ENCODE measurements at regions not wholly inside any gene's neighbourhood (a gene's known extent, or its start where the extent isn't known, plus 50 kb on each side); places are given as distances from the start of the nearest gene placed in this dataset.

DNA sequence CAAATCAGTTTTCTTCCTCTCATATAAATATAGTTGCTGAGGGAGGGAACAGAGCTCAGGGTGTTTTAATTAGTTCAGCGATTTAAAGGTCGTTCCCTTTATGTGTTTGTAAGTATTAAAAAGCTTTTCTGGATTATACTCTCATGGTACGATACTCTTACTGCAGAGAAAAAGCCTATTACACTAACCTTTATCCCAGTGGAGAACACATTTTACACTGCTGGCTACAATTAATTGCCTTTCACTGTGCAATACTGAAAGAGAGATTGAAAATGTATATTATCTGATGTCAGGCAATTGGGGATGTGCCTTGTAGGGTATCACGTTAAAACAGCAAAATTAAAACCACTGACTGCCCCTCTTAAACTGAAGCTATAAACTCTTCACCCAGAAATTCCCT lies 526.9 kb upstream of the SGCG start:
- FAIRE-seq (no peak), DNase-seq (no peak)
- Histone ChIP-seq H3K27me3 (ENCODE audit: control insufficient read depth in 3 of 3, insufficient read depth in 3 of 3, low read length in 3 of 3) (no peaks in the 10 kb centered on the region), H3K36me3 (ENCODE audit: control insufficient read depth in 3 of 3, insufficient read depth in 2 of 3, low read depth in 1 of 3, low read length in 3 of 3) (no peaks in the 10 kb centered on the region), H3K4me1 (ENCODE audit: control insufficient read depth in 3 of 3, insufficient read depth in 2 of 3, low read depth in 1 of 3, low read length in 2 of 3) (no peaks in the 10 kb centered on the region), H3K9me3 (ENCODE audit: control insufficient read depth in 2 of 2, insufficient read depth in 1 of 2, low read depth in 1 of 2, low read length in 1 of 2) (no peaks in the 10 kb centered on the region), H3K27ac (ENCODE audit: low read depth in 1 of 3, low read length in 2 of 3) (no peak overlapping the region), H3K4me3 (ENCODE audit: low read depth in 1 of 3, low read length in 3 of 3) (no peak overlapping the region)
- WGBS, 3 donors, result 78 to 88% (median 88%) methylated on average over 4 of the region's 4 CpGs

DNA sequence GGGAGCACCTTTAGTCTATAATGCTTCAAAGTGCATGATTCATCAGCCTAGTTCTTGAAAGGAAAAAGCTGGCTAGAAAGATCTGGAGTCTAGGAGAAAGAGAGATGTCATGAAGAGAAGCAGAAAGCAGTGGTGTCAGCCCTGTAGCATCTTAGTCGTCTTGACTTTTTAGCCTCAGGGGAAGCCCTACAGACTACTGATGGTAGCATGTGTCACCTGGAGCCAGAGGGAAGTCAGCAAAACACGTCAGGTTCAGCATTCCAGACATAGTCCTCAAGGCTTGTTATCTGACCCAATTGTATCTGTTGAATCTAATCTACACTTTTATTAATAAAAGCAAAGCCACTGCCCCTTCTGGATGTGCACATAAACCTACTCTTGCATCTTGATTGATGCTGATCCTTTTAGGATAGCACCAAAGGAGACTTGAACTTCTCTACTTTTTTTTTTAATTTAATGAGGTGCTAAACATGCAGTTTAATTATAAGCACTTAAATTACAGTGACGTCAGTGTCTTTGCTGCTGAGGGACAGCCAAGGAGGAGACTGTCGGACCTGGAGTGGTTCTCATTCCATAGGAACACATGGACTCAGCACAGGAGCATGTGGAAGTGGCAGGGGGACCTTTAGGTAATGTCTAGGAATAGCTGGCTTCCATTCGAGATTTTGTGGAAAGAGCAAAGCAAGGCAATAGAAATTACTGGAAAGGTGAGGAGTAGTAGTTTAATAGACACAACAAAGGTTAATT lies 525.5 kb upstream of the SGCG start:
- 46 to 64% (median 46%) methylated on average over 5 of the region's 5 CpGs for WGBS, 3 donors
- no peaks in the 10 kb centered on the region for H3K4me1 ChIP-seq (ENCODE audit: control insufficient read depth in 3 of 3, insufficient read depth in 2 of 3, low read depth in 1 of 3, low read length in 2 of 3)
- H3K36me3 ChIP-seq (ENCODE audit: control insufficient read depth in 3 of 3, insufficient read depth in 2 of 3, low read depth in 1 of 3, low read length in 3 of 3), result no peaks in the 10 kb centered on the region
- no peak overlapping the region for H3K27ac ChIP-seq (ENCODE audit: low read depth in 1 of 3, low read length in 2 of 3)
- H3K4me3 ChIP-seq (ENCODE audit: low read depth in 1 of 3, low read length in 3 of 3), result no peak overlapping the region
- H3K27me3 ChIP-seq (ENCODE audit: control insufficient read depth in 3 of 3, insufficient read depth in 3 of 3, low read length in 3 of 3), result no peaks in the 10 kb centered on the region
- H3K9me3 ChIP-seq (ENCODE audit: control insufficient read depth in 2 of 2, insufficient read depth in 1 of 2, low read depth in 1 of 2, low read length in 1 of 2), result no peaks in the 10 kb centered on the region
- no peak for DNase-seq
- no peak for FAIRE-seq

DNA sequence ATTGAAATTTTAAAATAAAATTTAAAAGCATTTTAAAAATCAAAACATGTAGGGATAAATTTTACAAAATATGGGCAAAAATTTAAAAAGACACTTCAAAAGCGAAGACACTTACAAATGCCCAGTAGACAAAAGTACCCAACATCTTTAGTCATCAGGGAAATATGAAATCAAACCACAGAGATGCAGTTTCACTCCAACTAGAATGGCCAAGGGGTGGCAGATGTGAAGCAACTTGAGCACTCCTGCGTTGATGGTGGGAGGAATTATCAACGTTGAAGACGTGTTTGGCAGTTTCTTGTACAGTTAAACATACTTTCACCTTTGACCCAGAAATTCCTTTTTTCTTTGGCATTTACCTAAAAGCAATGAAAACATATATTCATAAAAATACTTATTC lies 518.0 kb upstream of the SGCG start:
- FAIRE-seq (no peak), DNase-seq (no peak)
- WGBS, 3 donors, result 63 to 72% (median 65%) methylated on average over 4 of the region's 4 CpGs
- H3K4me1 ChIP-seq (ENCODE audit: control insufficient read depth in 3 of 3, insufficient read depth in 2 of 3, low read depth in 1 of 3, low read length in 2 of 3), result no peaks in the 10 kb centered on the region
- no peaks in the 10 kb centered on the region for H3K36me3 ChIP-seq (ENCODE audit: control insufficient read depth in 3 of 3, insufficient read depth in 2 of 3, low read depth in 1 of 3, low read length in 3 of 3)
- H3K4me3 ChIP-seq (ENCODE audit: low read depth in 1 of 3, low read length in 3 of 3), result no peak overlapping the region
- no peaks in the 10 kb centered on the region for H3K27me3 ChIP-seq (ENCODE audit: control insufficient read depth in 3 of 3, insufficient read depth in 3 of 3, low read length in 3 of 3)
- no peak overlapping the region for H3K27ac ChIP-seq (ENCODE audit: low read depth in 1 of 3, low read length in 2 of 3)
- no peaks in the 10 kb centered on the region for H3K9me3 ChIP-seq (ENCODE audit: control insufficient read depth in 2 of 2, insufficient read depth in 1 of 2, low read depth in 1 of 2, low read length in 1 of 2)

DNA sequence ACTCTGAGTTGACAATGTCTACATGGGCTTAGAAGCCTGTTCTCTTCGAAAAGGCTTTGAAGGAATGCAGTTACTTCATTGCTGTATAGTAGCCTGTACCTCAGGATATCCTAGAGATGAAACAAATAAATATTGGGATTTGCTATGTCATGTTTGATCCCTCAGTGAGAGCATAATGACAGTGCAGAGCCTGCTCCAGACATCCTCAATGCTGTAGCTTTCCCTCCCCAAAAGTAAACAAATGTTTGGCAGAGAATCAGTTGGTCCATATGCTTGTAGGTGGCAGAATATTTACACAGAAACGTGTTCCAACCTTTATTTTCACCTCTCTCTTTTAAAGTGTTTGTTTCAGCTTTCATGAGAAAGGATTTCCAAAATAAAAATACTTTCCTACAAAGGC lies 515.3 kb upstream of the SGCG start:
- DNase-seq, result peak in 1 of 2 donors; percentile 35
- H3K4me3 ChIP-seq (ENCODE audit: low read depth in 1 of 3, low read length in 3 of 3), result no peak overlapping the region
- H3K27me3 ChIP-seq (ENCODE audit: control insufficient read depth in 3 of 3, insufficient read depth in 3 of 3, low read length in 3 of 3), result no peaks in the 10 kb centered on the region
- FAIRE-seq, result no peak
- H3K27ac ChIP-seq (ENCODE audit: low read depth in 1 of 3, low read length in 2 of 3), result no peak overlapping the region
- H3K4me1 ChIP-seq (ENCODE audit: control insufficient read depth in 3 of 3, insufficient read depth in 2 of 3, low read depth in 1 of 3, low read length in 2 of 3), result no peaks in the 10 kb centered on the region
- 25 to 34% (median 30%) methylated on average over 2 of the region's 2 CpGs for WGBS, 3 donors
- no peaks in the 10 kb centered on the region for H3K9me3 ChIP-seq (ENCODE audit: control insufficient read depth in 2 of 2, insufficient read depth in 1 of 2, low read depth in 1 of 2, low read length in 1 of 2)
- H3K36me3 ChIP-seq (ENCODE audit: control insufficient read depth in 3 of 3, insufficient read depth in 2 of 3, low read depth in 1 of 3, low read length in 3 of 3), result no peaks in the 10 kb centered on the region

DNA sequence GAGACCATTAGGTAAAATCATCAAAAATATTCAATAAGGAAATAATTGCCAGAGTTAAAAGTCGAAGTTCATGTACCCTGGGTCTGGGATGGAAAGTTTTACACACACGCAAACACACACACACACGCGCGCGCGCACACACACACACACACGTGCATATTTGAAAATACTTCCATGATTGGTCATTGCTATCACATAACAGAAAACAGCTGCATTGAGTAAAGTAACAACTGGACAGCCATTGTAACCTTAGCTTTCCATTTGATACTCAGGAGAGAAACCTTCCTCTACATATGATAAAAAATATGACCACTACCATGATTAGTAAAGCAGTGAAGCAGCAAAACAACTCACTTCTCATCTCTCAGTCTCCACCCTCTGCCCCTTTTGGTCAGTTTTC lies 490.0 kb upstream of the SGCG start:
- Histone ChIP-seq H3K4me3 (ENCODE audit: low read depth in 1 of 3, low read length in 3 of 3) (no peak overlapping the region), H3K27ac (ENCODE audit: low read depth in 1 of 3, low read length in 2 of 3) (no peak overlapping the region), H3K4me1 (ENCODE audit: control insufficient read depth in 3 of 3, insufficient read depth in 2 of 3, low read depth in 1 of 3, low read length in 2 of 3) (no peaks in the 10 kb centered on the region), H3K9me3 (ENCODE audit: control insufficient read depth in 2 of 2, insufficient read depth in 1 of 2, low read depth in 1 of 2, low read length in 1 of 2) (peaks cover 0 to 7% of the 10 kb centered on the region in 2 donors), H3K36me3 (ENCODE audit: control insufficient read depth in 3 of 3, insufficient read depth in 2 of 3, low read depth in 1 of 3, low read length in 3 of 3) (no peaks in the 10 kb centered on the region), H3K27me3 (ENCODE audit: control insufficient read depth in 3 of 3, insufficient read depth in 3 of 3, low read length in 3 of 3) (no peaks in the 10 kb centered on the region)
- 78 to 81% (median 78%) methylated on average over 8 of the region's 8 CpGs for WGBS, 3 donors
- DNase-seq (no peak), FAIRE-seq (no peak)

DNA sequence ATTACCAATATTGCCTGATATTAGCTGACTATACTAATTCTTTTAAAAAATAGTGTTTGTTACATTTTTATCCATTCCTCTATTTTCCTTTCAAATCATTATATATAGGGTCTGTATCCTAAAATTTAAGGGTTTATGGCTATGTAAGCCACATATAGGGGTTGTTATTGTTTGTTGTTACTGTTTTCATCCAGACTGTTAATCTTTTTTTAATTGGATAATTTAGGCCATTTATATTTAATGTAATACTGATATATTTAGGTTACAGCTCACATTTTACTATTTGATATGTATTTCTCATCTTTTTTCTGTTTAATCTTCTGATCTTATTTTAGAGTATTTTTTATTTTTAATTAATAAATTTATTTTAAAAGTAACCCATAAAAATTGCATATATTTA lies 487.1 kb upstream of the SGCG start:
- peaks cover 0 to 2% of the 10 kb centered on the region in 2 donors for H3K9me3 ChIP-seq (ENCODE audit: control insufficient read depth in 2 of 2, insufficient read depth in 1 of 2, low read depth in 1 of 2, low read length in 1 of 2)
- H3K36me3 ChIP-seq (ENCODE audit: control insufficient read depth in 3 of 3, insufficient read depth in 2 of 3, low read depth in 1 of 3, low read length in 3 of 3), result no peaks in the 10 kb centered on the region
- no peak overlapping the region for H3K27ac ChIP-seq (ENCODE audit: low read depth in 1 of 3, low read length in 2 of 3)
- DNase-seq (no peak), FAIRE-seq (peak; percentile 5)
- H3K4me3 ChIP-seq (ENCODE audit: low read depth in 1 of 3, low read length in 3 of 3), result no peak overlapping the region
- no peaks in the 10 kb centered on the region for H3K27me3 ChIP-seq (ENCODE audit: control insufficient read depth in 3 of 3, insufficient read depth in 3 of 3, low read length in 3 of 3)
- H3K4me1 ChIP-seq (ENCODE audit: control insufficient read depth in 3 of 3, insufficient read depth in 2 of 3, low read depth in 1 of 3, low read length in 2 of 3), result no peaks in the 10 kb centered on the region

DNA sequence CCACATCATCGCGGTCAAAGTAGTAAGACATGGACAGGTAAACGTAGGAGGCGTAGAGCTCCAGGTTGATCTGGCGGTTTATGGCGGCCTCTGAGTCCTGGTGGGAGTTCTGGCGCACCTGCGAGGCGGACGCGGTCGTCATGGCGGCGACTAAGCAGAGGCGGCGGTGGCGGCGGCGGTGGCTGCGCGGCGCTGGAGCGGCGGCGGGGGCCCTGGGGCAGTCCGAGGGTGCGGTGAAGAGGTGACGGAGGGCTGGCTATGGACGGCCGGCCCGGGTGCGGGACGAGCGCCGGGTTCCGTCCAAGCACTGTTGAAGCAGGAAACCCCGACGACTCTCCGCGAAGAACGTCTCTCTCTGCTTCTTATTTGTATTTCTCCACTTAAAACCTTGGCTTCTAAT lies 484.3 kb upstream of the SGCG start:
- Histone ChIP-seq H3K9me3 (ENCODE audit: control insufficient read depth in 2 of 2, insufficient read depth in 1 of 2, low read depth in 1 of 2, low read length in 1 of 2) (peaks cover 0 to 2% of the 10 kb centered on the region in 2 donors), H3K36me3 (ENCODE audit: control insufficient read depth in 3 of 3, insufficient read depth in 2 of 3, low read depth in 1 of 3, low read length in 3 of 3) (no peaks in the 10 kb centered on the region), H3K4me3 (ENCODE audit: low read depth in 1 of 3, low read length in 3 of 3) (no peak overlapping the region), H3K27ac (ENCODE audit: low read depth in 1 of 3, low read length in 2 of 3) (no peak overlapping the region), H3K4me1 (ENCODE audit: control insufficient read depth in 3 of 3, insufficient read depth in 2 of 3, low read depth in 1 of 3, low read length in 2 of 3) (no peaks in the 10 kb centered on the region), H3K27me3 (ENCODE audit: control insufficient read depth in 3 of 3, insufficient read depth in 3 of 3, low read length in 3 of 3) (no peaks in the 10 kb centered on the region)
- FAIRE-seq (no peak), DNase-seq (no peak)
- WGBS, 3 donors, result 78 to 80% (median 79%) methylated on average over 38 to 41 of the region's 41 CpGs

DNA sequence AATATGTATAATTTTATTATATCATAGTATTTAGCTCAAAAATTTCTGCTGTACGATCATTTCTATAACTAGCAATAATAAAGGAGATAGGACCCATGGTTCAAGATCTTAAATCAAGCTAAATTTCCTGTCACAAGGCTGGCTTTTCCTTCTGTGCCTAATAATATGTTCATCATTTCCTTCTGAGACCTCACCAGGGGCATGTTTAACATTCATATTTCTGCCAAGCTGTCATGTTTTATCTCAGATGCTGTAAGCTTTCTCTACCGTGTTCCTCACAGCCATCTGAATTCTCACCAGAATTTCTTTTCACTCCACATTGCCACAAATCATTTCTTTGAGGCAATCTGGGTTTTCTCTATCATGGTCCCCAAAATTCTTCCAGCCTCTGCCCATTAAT lies 482.3 kb upstream of the SGCG start:
- no peak for FAIRE-seq
- Histone ChIP-seq H3K36me3 (ENCODE audit: control insufficient read depth in 3 of 3, insufficient read depth in 2 of 3, low read depth in 1 of 3, low read length in 3 of 3) (no peaks in the 10 kb centered on the region), H3K27ac (ENCODE audit: low read depth in 1 of 3, low read length in 2 of 3) (no peak overlapping the region), H3K4me3 (ENCODE audit: low read depth in 1 of 3, low read length in 3 of 3) (no peak overlapping the region), H3K9me3 (ENCODE audit: control insufficient read depth in 2 of 2, insufficient read depth in 1 of 2, low read depth in 1 of 2, low read length in 1 of 2) (no peaks in the 10 kb centered on the region), H3K4me1 (ENCODE audit: control insufficient read depth in 3 of 3, insufficient read depth in 2 of 3, low read depth in 1 of 3, low read length in 2 of 3) (no peaks in the 10 kb centered on the region), H3K27me3 (ENCODE audit: control insufficient read depth in 3 of 3, insufficient read depth in 3 of 3, low read length in 3 of 3) (no peaks in the 10 kb centered on the region)
- WGBS, 3 donors, result 67 to 78% (median 73%) methylated on average over 2 of the region's 2 CpGs
- no peak for DNase-seq

DNA sequence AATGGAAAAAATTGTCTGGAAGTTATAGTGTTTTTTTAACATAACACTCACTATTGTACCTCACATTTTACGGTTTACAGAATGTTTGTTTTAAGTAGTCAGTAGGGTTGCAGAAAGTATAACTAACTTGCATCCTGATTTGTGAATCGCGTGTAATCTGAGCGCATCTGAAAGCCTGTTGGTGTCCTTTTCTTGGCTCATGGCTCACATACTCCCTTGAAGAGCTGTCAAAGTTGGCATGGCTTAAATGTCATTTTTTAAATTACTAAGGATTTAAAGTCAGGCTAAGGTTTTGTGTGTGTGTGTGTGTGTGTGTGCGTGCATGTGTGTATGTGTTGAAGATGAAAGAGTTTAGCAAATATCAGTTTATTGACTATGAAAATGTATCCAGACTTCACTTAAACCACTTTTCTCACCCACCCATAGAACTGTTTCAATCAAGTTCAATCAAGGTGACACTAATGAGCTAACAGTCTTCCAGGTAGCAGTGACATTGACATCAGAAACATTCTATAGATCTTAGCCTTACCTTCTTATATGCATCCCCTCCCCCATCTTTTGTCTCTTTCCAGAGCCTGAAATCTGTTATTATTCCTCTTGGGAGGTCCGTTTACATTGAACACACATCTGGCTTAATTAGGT lies 480.4 kb upstream of the SGCG start:
- Histone ChIP-seq H3K36me3 (ENCODE audit: control insufficient read depth in 3 of 3, insufficient read depth in 2 of 3, low read depth in 1 of 3, low read length in 3 of 3) (no peaks in the 10 kb centered on the region), H3K4me3 (ENCODE audit: low read depth in 1 of 3, low read length in 3 of 3) (no peak overlapping the region), H3K9me3 (ENCODE audit: control insufficient read depth in 2 of 2, insufficient read depth in 1 of 2, low read depth in 1 of 2, low read length in 1 of 2) (no peaks in the 10 kb centered on the region), H3K27me3 (ENCODE audit: control insufficient read depth in 3 of 3, insufficient read depth in 3 of 3, low read length in 3 of 3) (no peaks in the 10 kb centered on the region), H3K4me1 (ENCODE audit: control insufficient read depth in 3 of 3, insufficient read depth in 2 of 3, low read depth in 1 of 3, low read length in 2 of 3) (no peaks in the 10 kb centered on the region), H3K27ac (ENCODE audit: low read depth in 1 of 3, low read length in 2 of 3) (no peak overlapping the region)
- DNase-seq (no peak), FAIRE-seq (no peak)
- WGBS, 3 donors, result 68 to 85% (median 77%) methylated on average over 6 of the region's 6 CpGs

All from small intestine (tissue), 7 donors.